ENCODE measurements at regions not wholly inside any gene's neighbourhood (a gene's known extent, or its start where the extent isn't known, plus 50 kb on each side); places are given as distances from the start of the nearest gene placed in this dataset.
A peak's percentile ranks its signal among the peaks of the same experiment; 100 is the strongest.

DNA sequence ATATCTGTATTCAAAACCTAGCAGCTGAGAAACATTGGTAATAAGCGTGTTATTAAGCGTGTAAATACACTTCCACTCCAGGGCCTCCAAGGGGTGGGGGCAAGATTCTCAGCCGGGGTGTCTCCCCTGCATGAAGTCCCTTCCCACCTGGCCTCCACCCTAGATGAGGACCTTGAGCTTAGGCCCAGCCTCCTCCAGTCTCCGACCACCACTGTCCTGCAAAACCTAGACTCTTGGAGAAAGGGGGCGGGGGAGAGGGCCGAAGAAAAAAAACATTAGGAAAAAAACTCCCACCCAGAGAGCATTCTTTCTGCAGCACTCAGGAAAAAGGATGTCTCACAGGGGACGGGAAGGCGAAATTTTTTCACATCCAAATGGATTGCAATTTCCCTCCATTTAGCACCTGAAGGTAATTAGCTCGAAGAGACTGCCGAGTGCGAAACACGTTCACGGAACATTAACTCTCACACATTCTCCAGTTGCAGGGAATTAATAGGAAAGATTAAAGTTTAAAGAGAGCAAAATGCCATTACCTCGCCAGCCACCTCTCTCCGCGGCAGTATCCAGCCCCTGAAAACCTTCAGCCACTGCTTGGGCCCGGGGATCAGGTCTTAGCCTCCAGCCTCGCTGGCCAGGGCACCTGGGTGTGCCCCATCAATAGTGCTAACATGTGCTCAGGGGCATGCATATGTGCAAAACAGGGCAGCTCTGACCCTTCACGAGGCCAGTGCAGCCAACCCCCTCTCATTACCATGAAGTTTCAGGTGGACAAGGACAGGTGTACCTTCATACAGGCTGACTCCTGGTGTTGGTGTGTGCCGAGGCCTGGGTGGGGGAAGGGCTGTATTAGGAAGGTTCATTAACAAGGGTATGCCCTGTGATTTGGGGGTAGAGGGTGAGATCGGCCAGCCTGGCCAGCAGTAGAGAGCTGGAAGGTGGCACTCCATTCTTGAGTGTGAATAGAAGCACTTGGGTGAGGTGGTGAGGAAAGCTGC, 77.2 kb downstream of the HIF1AN start:
- no peak for DNase-seq
- Histone ChIP-seq H3K4me1 (ENCODE audit: control insufficient read depth, insufficient read depth, low read length) (no peaks in the 10 kb centered on the region), H3K4me3 (ENCODE audit: low read length) (no peak overlapping the region), H3K27me3 (ENCODE audit: control insufficient read depth, insufficient read depth, low read length) (peaks cover 53% of the 10 kb centered on the region), H3K36me3 (ENCODE audit: control insufficient read depth, insufficient read depth, low read length) (no peaks in the 10 kb centered on the region), H3K9me3 (replicated peaks; ENCODE audit: control insufficient read depth, low read depth, low read length) (no peaks in the 10 kb centered on the region), H3K27ac (ENCODE audit: low read length) (no peak overlapping the region)
- WGBS (ENCODE audit: insufficient coverage): 33% methylated on average over 6 of the region's 21 CpGs

GRCh38 chr10:100613846-100614245, 78.1 kb downstream of the HIF1AN start:
- Histone ChIP-seq H3K9me3 (replicated peaks; ENCODE audit: control insufficient read depth, low read depth, low read length) (no peaks in the 10 kb centered on the region), H3K27me3 (ENCODE audit: control insufficient read depth, insufficient read depth, low read length) (peaks cover 60% of the 10 kb centered on the region), H3K36me3 (ENCODE audit: control insufficient read depth, insufficient read depth, low read length) (no peaks in the 10 kb centered on the region), H3K4me3 (ENCODE audit: low read length) (no peak overlapping the region), H3K4me1 (ENCODE audit: control insufficient read depth, insufficient read depth, low read length) (no peaks in the 10 kb centered on the region), H3K27ac (ENCODE audit: low read length) (no peak overlapping the region)
- DNase-seq: no peak
- WGBS (ENCODE audit: insufficient coverage): no CpG with 5 or more reads among the region's 8 CpGs

DNA sequence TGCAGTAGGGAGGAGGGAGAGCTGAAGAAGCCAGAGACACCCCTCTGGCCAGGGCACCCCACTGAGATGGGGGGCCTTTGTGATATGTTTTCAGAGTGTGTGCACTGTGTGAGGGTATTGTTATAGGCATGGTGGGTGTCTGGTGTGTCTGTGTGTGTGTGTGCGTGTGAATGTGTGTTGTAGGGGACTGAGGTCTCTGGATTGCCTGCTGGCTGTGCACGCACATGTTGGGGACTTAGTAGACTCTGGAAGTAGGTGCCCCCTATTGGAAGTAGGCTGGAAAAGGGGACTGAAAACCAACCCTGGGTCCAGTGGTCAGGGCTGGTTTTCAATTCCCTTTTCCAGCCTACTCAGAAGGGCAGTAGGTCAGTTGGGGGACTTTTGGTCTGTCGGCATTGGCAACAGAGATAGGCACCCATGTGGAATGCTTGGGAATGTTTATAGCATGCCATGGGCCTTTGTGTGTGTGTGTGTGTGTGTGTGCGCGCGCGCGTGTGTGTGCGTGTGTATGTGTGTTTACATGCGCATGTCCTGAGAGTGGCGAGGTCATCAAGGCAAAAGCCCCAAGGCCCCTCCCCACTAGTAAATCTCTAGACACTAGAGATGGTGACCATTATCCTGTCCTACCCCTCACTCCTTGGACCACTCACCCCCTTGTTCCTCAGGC, 78.8 kb downstream of the HIF1AN start:
- DNase-seq: no peak
- 83% methylated on average over 3 of the region's 11 CpGs for WGBS (ENCODE audit: insufficient coverage)
- peaks cover 65% of the 10 kb centered on the region for H3K27me3 ChIP-seq (ENCODE audit: control insufficient read depth, insufficient read depth, low read length)
- H3K36me3 ChIP-seq (ENCODE audit: control insufficient read depth, insufficient read depth, low read length): no peaks in the 10 kb centered on the region
- H3K4me3 ChIP-seq (ENCODE audit: low read length): no peak overlapping the region
- no peaks in the 10 kb centered on the region for H3K9me3 ChIP-seq (replicated peaks; ENCODE audit: control insufficient read depth, low read depth, low read length)
- H3K27ac ChIP-seq (ENCODE audit: low read length): no peak overlapping the region
- H3K4me1 ChIP-seq (ENCODE audit: control insufficient read depth, insufficient read depth, low read length): no peaks in the 10 kb centered on the region

GRCh38 chr10:100615241-100615640, 79.5 kb downstream of the HIF1AN start:
- DNase-seq: no peak
- H3K4me3 ChIP-seq (ENCODE audit: low read length): no peak overlapping the region
- H3K36me3 ChIP-seq (ENCODE audit: control insufficient read depth, insufficient read depth, low read length): no peaks in the 10 kb centered on the region
- no peaks in the 10 kb centered on the region for H3K4me1 ChIP-seq (ENCODE audit: control insufficient read depth, insufficient read depth, low read length)
- no peak overlapping the region for H3K27ac ChIP-seq (ENCODE audit: low read length)
- 71% methylated on average over 4 of the region's 10 CpGs for WGBS (ENCODE audit: insufficient coverage)
- H3K9me3 ChIP-seq (replicated peaks; ENCODE audit: control insufficient read depth, low read depth, low read length): no peaks in the 10 kb centered on the region
- H3K27me3 ChIP-seq (ENCODE audit: control insufficient read depth, insufficient read depth, low read length): peaks cover 70% of the 10 kb centered on the region

DNA sequence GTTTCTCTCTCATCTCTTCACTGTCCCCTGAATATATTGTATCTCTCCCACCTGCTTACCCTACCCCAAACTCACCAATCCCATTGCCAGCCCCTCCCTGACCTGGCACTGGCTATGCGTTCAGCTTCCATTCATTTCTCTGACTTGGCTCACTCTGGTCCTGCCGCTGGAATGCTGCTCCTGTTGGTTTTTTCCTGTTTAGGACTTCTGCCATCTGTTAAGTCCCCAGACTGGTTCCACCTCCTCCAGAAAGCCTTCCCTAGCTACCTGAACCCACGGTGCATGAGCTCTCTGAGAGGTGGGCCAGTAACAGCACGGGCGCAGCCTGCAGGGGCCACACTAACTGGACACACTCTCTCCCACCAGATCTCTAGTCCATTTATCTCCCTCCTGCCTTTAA, 80.2 kb downstream of the HIF1AN start:
- peaks cover 76% of the 10 kb centered on the region for H3K27me3 ChIP-seq (ENCODE audit: control insufficient read depth, insufficient read depth, low read length)
- WGBS (ENCODE audit: insufficient coverage): 44% methylated on average over 3 of the region's 5 CpGs

DNA sequence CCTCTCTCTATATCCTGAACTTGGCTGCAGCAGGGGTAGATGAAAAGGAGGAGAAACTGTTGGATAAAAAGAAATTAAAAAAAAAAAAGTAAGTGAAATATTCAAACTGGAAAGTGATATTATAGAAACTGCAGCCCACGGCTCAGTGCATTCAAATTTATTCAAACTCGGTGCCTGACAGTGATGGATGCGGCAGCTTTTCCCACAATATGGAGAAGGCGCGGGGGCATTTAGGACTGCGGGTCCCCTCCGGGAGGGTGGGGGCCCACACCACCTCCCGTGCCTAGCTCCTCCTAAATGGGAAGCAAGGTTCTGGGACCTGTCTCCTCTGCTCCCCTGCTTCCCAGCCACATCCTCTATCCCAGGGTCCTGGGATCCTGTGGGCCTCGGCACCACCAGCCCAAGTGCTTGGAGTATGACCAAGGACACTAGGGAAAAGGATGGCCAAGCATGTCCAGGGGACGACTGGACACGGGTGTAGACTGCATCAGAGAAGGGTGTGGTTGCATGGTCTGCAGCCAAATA, 82.4 kb downstream of the HIF1AN start:
- Histone ChIP-seq H3K9me3 (replicated peaks; ENCODE audit: control insufficient read depth, low read depth, low read length) (no peaks in the 10 kb centered on the region), H3K27ac (ENCODE audit: low read length) (no peak overlapping the region), H3K4me1 (ENCODE audit: control insufficient read depth, insufficient read depth, low read length) (no peaks in the 10 kb centered on the region), H3K36me3 (ENCODE audit: control insufficient read depth, insufficient read depth, low read length) (no peaks in the 10 kb centered on the region), H3K27me3 (ENCODE audit: control insufficient read depth, insufficient read depth, low read length) (peaks cover 86% of the 10 kb centered on the region), H3K4me3 (ENCODE audit: low read length) (no peak overlapping the region)
- no peak for DNase-seq
- WGBS (ENCODE audit: insufficient coverage): 66% methylated on average over 7 of the region's 11 CpGs

More for the DNA sequence above, 80.2 kb downstream of the HIF1AN start:
- DNase-seq: no peak
- H3K4me3 ChIP-seq (ENCODE audit: low read length): no peak overlapping the region
- H3K27ac ChIP-seq (ENCODE audit: low read length): no peak overlapping the region
- no peaks in the 10 kb centered on the region for H3K4me1 ChIP-seq (ENCODE audit: control insufficient read depth, insufficient read depth, low read length)
- no peaks in the 10 kb centered on the region for H3K36me3 ChIP-seq (ENCODE audit: control insufficient read depth, insufficient read depth, low read length)
- no peaks in the 10 kb centered on the region for H3K9me3 ChIP-seq (replicated peaks; ENCODE audit: control insufficient read depth, low read depth, low read length)

DNA sequence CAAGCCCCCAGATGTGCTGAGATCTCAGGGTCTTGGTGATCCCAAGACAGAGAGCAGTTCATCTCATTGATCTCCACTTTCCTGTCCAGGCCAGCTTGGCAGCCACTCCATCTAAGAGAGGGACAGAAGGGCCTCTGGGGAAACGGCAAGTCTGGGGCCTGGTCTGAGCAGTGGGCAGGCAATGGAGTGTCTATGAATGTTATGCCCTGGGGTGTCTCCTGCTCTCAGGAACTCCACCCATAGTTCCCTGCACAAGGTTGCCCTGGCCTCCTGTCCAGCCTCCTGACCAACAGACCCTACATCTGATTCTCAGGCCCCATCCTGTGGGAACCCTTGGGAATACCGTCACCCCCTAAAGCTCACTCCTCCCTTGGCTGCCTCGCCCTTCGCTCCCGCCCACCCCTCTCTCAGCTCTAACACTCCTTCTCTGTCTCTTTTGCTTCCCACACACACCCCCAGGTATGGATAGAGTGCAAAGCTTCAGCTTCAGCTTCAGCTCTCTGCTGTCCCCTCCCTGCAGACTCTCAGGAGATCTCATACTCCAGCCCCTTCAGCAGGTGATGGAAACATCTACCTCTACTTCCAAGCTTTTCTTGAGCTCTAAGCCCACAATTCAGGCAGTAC, 83.0 kb downstream of the HIF1AN start:
- Histone ChIP-seq H3K27me3 (ENCODE audit: control insufficient read depth, insufficient read depth, low read length) (peaks cover 88% of the 10 kb centered on the region), H3K4me1 (ENCODE audit: control insufficient read depth, insufficient read depth, low read length) (no peaks in the 10 kb centered on the region), H3K27ac (ENCODE audit: low read length) (no peak overlapping the region), H3K9me3 (replicated peaks; ENCODE audit: control insufficient read depth, low read depth, low read length) (no peaks in the 10 kb centered on the region), H3K4me3 (ENCODE audit: low read length) (no peak overlapping the region), H3K36me3 (ENCODE audit: control insufficient read depth, insufficient read depth, low read length) (no peaks in the 10 kb centered on the region)
- 74% methylated on average over 4 of the region's 5 CpGs for WGBS (ENCODE audit: insufficient coverage)
- DNase-seq: no peak

GRCh38 chr10:100620087-100620835, 84.5 kb downstream of the HIF1AN start:
- Histone ChIP-seq H3K27me3 (ENCODE audit: control insufficient read depth, insufficient read depth, low read length) (peaks cover 91% of the 10 kb centered on the region), H3K27ac (ENCODE audit: low read length) (no peak overlapping the region), H3K9me3 (replicated peaks; ENCODE audit: control insufficient read depth, low read depth, low read length) (no peaks in the 10 kb centered on the region), H3K36me3 (ENCODE audit: control insufficient read depth, insufficient read depth, low read length) (no peaks in the 10 kb centered on the region), H3K4me3 (ENCODE audit: low read length) (no peak overlapping the region), H3K4me1 (ENCODE audit: control insufficient read depth, insufficient read depth, low read length) (no peaks in the 10 kb centered on the region)
- WGBS (ENCODE audit: insufficient coverage): 77% methylated on average over 3 of the region's 6 CpGs
- DNase-seq: no peak

DNA sequence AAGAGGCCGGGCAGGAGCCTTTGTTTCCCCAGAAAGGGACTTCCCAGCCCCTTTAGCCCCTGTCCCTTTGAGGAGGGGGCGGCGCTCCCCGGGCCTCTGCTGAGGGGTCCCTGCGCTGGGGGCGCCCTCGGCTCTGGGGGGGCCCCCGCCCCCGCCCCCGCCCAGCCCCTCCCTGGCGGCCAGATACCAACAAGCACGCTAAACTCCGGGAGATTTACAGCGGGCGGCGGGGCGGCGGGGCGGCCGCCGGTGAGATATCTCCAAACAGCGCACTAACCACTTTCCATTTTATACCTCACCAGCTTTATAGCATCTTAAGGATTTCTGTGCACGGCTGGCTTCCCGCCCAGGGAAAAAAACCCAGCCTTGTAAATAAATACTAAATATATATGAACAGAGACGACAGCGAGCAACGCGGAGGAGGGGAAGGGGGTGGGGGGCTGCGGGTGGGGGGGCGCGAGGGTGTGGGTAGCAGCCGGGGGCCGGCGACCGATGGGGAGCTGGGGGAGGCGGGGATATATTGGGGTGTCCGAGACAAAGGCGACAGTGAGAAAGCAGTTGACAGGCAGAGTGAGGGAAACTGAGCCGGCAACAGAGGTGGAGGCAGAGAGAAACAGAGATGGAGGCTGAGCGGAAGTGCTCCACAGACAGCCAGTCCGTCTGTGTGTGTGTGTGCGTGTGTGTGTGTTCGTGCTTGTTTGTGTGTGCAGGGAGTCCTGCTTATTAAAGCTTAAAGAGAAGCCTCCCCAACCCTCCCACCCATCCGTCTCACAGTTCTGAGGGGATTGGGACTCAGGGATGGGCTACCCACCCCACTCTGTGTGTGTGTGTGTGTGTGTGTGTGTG, 85.8 kb downstream of the HIF1AN start:
- WGBS (ENCODE audit: insufficient coverage): 8% methylated on average over 11 of the region's 44 CpGs
- H3K27me3 ChIP-seq (ENCODE audit: control insufficient read depth, insufficient read depth, low read length): peaks cover 88% of the 10 kb centered on the region
- DNase-seq: peak; percentile 27

More for the DNA sequence above, 85.8 kb downstream of the HIF1AN start:
- H3K36me3 ChIP-seq (ENCODE audit: control insufficient read depth, insufficient read depth, low read length): no peaks in the 10 kb centered on the region
- no peak overlapping the region for H3K4me3 ChIP-seq (ENCODE audit: low read length)
- H3K9me3 ChIP-seq (replicated peaks; ENCODE audit: control insufficient read depth, low read depth, low read length): no peaks in the 10 kb centered on the region
- no peaks in the 10 kb centered on the region for H3K4me1 ChIP-seq (ENCODE audit: control insufficient read depth, insufficient read depth, low read length)
- H3K27ac ChIP-seq (ENCODE audit: low read length): no peak overlapping the region
